T-cell (primary cell): ENCODE measurements at regions not wholly inside any gene's neighbourhood (a gene's known extent, or its start where the extent isn't known, plus 50 kb on each side); places are given as distances from the start of the nearest gene placed in this dataset.

Experiments used
- ATAC-seq, 4 experiments: fragments of 200-7000 bp in 3 of 4; fragments of 150-1000 bp in 1 of 4; cut with Tn5 transposase; replicated peaks in 1 of 4; 1 replicate in 3 of 4; 2 replicates in 1 of 4; pipeline ENCODE4 v1.10.0; 2021; ENCODE audit warnings: moderate library complexity in 3 of 4, mild to moderate bottlenecking in 2 of 4, moderate number of reproducible peaks in 1 of 4
- CTCF ChIA-PET, 2 donors: fragments of 300-600 bp; sonication (Branson Sonifier 250); formaldehyde crosslinking; loops; one replicate each; lab custom pipeline; 2022; ENCODE audit warnings: antibody characterized with exemption in 2 of 2; lab: Charles Lee
- POLR2A ChIA-PET, 2 donors: fragments of 300-600 bp; sonication (Branson Sonifier 250); formaldehyde crosslinking; loops; one replicate each; lab custom pipeline; 2022; ENCODE audit warnings: antibody characterized with exemption in 2 of 2; lab: Charles Lee
- DNase-seq, 35 experiments: peaks; one replicate each; pipeline versions ENCODE4 v3.0.0 to v3.0.0-alpha.2; 2013 to 2023
- H3K27ac ChIP-seq: one replicate; pipeline ENCODE4 v1.5.1; 2013; ENCODE audit warnings: low read length
- H3K27me3 ChIP-seq, 2 experiments: replicated peaks in 1 of 2; 1 replicate in 1 of 2; 2 replicates in 1 of 2; pipeline versions ENCODE4 v1.6.1 to v1.7.0; 2013; ENCODE audit warnings: low read length in 1 of 2, mixed read lengths in 1 of 2; ENCODE audit not compliant: control insufficient read depth in 2 of 2, insufficient read depth in 2 of 2; ENCODE audit errors: extremely low read depth in 1 of 2
- H3K36me3 ChIP-seq, 2 donors: 1 replicate in 1 of 2; 2 replicates in 1 of 2; pipeline versions ENCODE4 v1.6.1 to v1.7.0; 2013; ENCODE audit warnings: low read length in 1 of 2; ENCODE audit not compliant: control insufficient read depth in 2 of 2, insufficient read depth in 1 of 2; ENCODE audit errors: extremely low read depth in 1 of 2
- H3K4me1 ChIP-seq, 2 experiments: 1 replicate in 1 of 2; 2 replicates in 1 of 2; pipeline versions ENCODE4 v1.6.1 to v1.7.0; 2013; ENCODE audit warnings: low read length in 2 of 2, mixed read lengths in 1 of 2; ENCODE audit not compliant: insufficient read depth in 2 of 2, control insufficient read depth in 1 of 2; ENCODE audit errors: extremely low read depth in 1 of 2
- H3K4me3 ChIP-seq, 2 donors: 1 replicate in 1 of 2; 2 replicates in 1 of 2; pipeline versions ENCODE4 v1.5.1 to v1.7.0; 2013; ENCODE audit warnings: mild to moderate bottlenecking in 2 of 2, low read length in 1 of 2, moderate library complexity in 1 of 2; ENCODE audit not compliant: control insufficient read depth in 1 of 2; ENCODE audit errors: extremely low read depth in 1 of 2
- H3K9me3 ChIP-seq: 2 replicates; pipeline ENCODE4 v1.7.0; 2013
- H3K27ac Mint-ChIP-seq, 2 donors: one replicate each; pipeline ENCODE4 v1.8.0; 2020 to 2021; ENCODE audit warnings: mild to moderate bottlenecking in 2 of 2, mixed read lengths in 2 of 2
- H3K27me3 Mint-ChIP-seq, 2 donors: one replicate each; pipeline ENCODE4 v1.8.0; 2021 to 2022; ENCODE audit warnings: mixed read lengths in 2 of 2
- H3K36me3 Mint-ChIP-seq: one replicate; pipeline ENCODE4 v1.8.0; 2021; ENCODE audit warnings: mixed read lengths
- H3K4me1 Mint-ChIP-seq, 3 donors: one replicate each; pipeline ENCODE4 v1.8.0; 2020 to 2022; ENCODE audit warnings: mixed read lengths in 3 of 3, mild to moderate bottlenecking in 1 of 3
- H3K4me3 Mint-ChIP-seq, 3 donors: one replicate each; pipeline ENCODE4 v1.8.0; 2020 to 2022; ENCODE audit warnings: mild to moderate bottlenecking in 3 of 3, mixed read lengths in 3 of 3, moderate library complexity in 3 of 3
- H3K9me3 Mint-ChIP-seq, 3 donors: one replicate each; pipeline ENCODE4 v1.8.0; 2020 to 2022; ENCODE audit warnings: mixed read lengths in 3 of 3
- WGBS: methylation state at CpG from one replicate; pipeline ENCODE4 v1.1.5; 2013; ENCODE audit warnings: missing lambda C conversion rate; ENCODE audit not compliant: insufficient coverage; 5-methylcytosine and 5-hydroxymethylcytosine counted together

DNA sequence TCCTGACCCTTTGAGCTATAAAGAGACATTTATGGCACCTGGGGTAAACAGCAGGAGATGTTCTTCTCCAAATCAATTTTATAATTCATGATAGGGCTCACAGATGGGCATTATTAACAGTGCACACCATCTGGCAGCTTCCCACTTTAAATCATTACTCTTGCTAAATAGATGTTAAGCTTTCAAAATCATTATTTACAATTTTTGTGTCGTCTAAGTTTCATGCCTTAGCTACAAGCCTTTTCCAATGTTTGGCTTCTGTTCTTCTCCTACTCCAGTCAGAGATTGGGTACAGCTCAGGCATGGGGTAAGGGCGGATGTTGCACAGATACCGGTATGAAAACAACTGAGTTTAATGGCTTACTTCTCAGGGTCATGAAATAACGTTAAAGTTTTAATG, 120.9 kb upstream of the PFN2 start:
- Histone ChIP-seq H3K4me1 (no peaks in the 10 kb centered on the region), H3K36me3 (no peaks in the 10 kb centered on the region), H3K4me3 (no peak overlapping the region), H3K9me3 (no peaks in the 10 kb centered on the region), H3K27me3 (peaks cover 0 to 6% of the 10 kb centered on the region in 2 experiments), H3K27ac (no peak overlapping the region)
- Mint-ChIP-seq H3K36me3 (no peaks in the 10 kb centered on the region), H3K4me1 (no peaks in the 10 kb centered on the region), H3K4me3 (no peak overlapping the region), H3K27me3 (peaks cover 14 to 19% of the 10 kb centered on the region in 2 donors), H3K9me3 (no peaks in the 10 kb centered on the region), H3K27ac (no peak overlapping the region)
- ChIA-PET POLR2A (no interaction called here), CTCF (no interaction called here)
- ATAC-seq (no peak), DNase-seq (no peak)
- 52% methylated on average over 2 of the region's 4 CpGs for WGBS

GRCh38 chr3:150090877-150091276, 120.2 kb upstream of the PFN2 start:
- H3K27me3 Mint-ChIP-seq = peaks cover 19% of the 10 kb centered on the region in 2 donors
- no peak overlapping the region for H3K27ac Mint-ChIP-seq
- POLR2A ChIA-PET = no interaction called here
- no peaks in the 10 kb centered on the region for H3K9me3 Mint-ChIP-seq
- H3K4me3 ChIP-seq = no peak overlapping the region
- peaks cover 0 to 6% of the 10 kb centered on the region in 2 experiments for H3K27me3 ChIP-seq
- H3K36me3 Mint-ChIP-seq = no peaks in the 10 kb centered on the region
- DNase-seq (no peak), ATAC-seq (no peak)
- no peaks in the 10 kb centered on the region for H3K4me1 ChIP-seq
- no peaks in the 10 kb centered on the region for H3K4me1 Mint-ChIP-seq
- 36% methylated on average over 1 of the region's 2 CpGs for WGBS
- no peaks in the 10 kb centered on the region for H3K36me3 ChIP-seq
- CTCF ChIA-PET = no interaction called here
- no peaks in the 10 kb centered on the region for H3K9me3 ChIP-seq
- no peak overlapping the region for H3K4me3 Mint-ChIP-seq
- no peak overlapping the region for H3K27ac ChIP-seq

DNA sequence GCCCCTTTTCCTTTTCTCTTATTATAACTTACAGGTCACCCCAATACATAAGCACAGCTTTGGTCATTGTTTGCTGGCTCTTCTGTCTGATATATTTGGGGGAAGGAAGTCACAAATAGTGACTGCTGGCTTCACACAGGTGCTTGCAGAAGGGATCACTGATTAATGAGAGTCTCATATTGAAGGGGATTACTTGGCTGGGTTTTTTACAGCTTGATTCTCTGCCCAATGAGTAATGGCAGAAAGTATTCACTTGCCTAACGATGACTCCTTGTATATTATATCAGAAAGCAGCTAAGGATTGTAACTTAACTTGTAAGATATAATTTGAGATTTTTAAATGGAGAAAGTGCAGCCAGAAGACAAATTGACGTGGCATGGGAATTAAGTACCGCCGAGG, 119.3 kb upstream of the PFN2 start:
- ChIA-PET POLR2A (no interaction called here), CTCF (no interaction called here)
- ATAC-seq (no peak), DNase-seq (no peak)
- Mint-ChIP-seq H3K4me1 (no peaks in the 10 kb centered on the region), H3K36me3 (no peaks in the 10 kb centered on the region), H3K27ac (no peak overlapping the region), H3K9me3 (no peaks in the 10 kb centered on the region), H3K4me3 (no peak overlapping the region), H3K27me3 (peaks cover 19% of the 10 kb centered on the region in 2 donors)
- Histone ChIP-seq H3K9me3 (no peaks in the 10 kb centered on the region), H3K4me1 (no peaks in the 10 kb centered on the region), H3K27ac (no peak overlapping the region), H3K36me3 (no peaks in the 10 kb centered on the region), H3K27me3 (peaks cover 0 to 6% of the 10 kb centered on the region in 2 experiments), H3K4me3 (no peak overlapping the region)
- 86% methylated on average over 2 of the region's 4 CpGs for WGBS

DNA sequence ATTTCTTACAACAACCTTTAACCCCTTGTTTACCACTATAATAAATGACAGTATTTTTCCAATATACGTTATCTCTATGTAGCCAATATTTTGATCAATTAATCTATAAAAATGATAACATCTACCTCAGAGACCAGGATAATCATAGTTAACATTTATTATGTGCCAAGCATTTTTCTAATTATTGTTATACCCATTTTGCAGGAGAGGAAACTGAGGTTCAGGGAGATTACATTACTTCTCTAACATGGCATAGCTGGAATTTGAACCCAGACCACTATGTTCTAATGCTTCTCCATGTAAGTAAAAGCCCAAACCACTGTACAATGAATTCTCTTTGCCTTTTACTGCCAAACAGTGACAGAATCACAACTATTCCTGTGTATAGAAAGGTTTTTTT, 113.4 kb upstream of the PFN2 start:
- no peak overlapping the region for H3K27ac ChIP-seq
- H3K9me3 Mint-ChIP-seq = no peaks in the 10 kb centered on the region
- H3K27ac Mint-ChIP-seq = no peak overlapping the region
- H3K36me3 ChIP-seq = no peaks in the 10 kb centered on the region
- no peaks in the 10 kb centered on the region for H3K36me3 Mint-ChIP-seq
- no peak overlapping the region for H3K4me3 Mint-ChIP-seq
- DNase-seq = no peak
- CTCF ChIA-PET = no interaction called here
- H3K27me3 Mint-ChIP-seq = peaks cover 15 to 16% of the 10 kb centered on the region in 2 donors
- POLR2A ChIA-PET = no interaction called here
- no peaks in the 10 kb centered on the region for H3K27me3 ChIP-seq
- no peak for ATAC-seq
- H3K9me3 ChIP-seq = no peaks in the 10 kb centered on the region
- H3K4me3 ChIP-seq = no peak overlapping the region
- no peaks in the 10 kb centered on the region for H3K4me1 Mint-ChIP-seq
- no CpG with 5 or more reads among the region's 1 CpG for WGBS
- no peaks in the 10 kb centered on the region for H3K4me1 ChIP-seq

- Mint-ChIP-seq H3K36me3 (no peaks in the 10 kb centered on the region), H3K4me3 (no peak overlapping the region), H3K27ac (no peak overlapping the region), H3K27me3 (peaks cover 13 to 14% of the 10 kb centered on the region in 2 donors), H3K9me3 (no peaks in the 10 kb centered on the region), H3K4me1 (no peaks in the 10 kb centered on the region)
- Histone ChIP-seq H3K27me3 (peaks cover 0 to 3% of the 10 kb centered on the region in 2 experiments), H3K27ac (no peak overlapping the region), H3K36me3 (no peaks in the 10 kb centered on the region), H3K9me3 (no peaks in the 10 kb centered on the region), H3K4me1 (no peaks in the 10 kb centered on the region), H3K4me3 (no peak overlapping the region)
- DNase-seq (no peak), ATAC-seq (no peak)
- CTCF ChIA-PET = interaction anchor here in 1 of 2 donors (0.6 kb wide), 1 partner anchor 31 kb away, joined by 5 read pairs; no protein-coding TSS in a partner anchor
- WGBS = 89% methylated on average over 3 of the region's 8 CpGs
- POLR2A ChIA-PET = no interaction called here
Observed at GRCh38 chr3:150083655-150084042, 113.0 kb upstream of the PFN2 start.

DNA sequence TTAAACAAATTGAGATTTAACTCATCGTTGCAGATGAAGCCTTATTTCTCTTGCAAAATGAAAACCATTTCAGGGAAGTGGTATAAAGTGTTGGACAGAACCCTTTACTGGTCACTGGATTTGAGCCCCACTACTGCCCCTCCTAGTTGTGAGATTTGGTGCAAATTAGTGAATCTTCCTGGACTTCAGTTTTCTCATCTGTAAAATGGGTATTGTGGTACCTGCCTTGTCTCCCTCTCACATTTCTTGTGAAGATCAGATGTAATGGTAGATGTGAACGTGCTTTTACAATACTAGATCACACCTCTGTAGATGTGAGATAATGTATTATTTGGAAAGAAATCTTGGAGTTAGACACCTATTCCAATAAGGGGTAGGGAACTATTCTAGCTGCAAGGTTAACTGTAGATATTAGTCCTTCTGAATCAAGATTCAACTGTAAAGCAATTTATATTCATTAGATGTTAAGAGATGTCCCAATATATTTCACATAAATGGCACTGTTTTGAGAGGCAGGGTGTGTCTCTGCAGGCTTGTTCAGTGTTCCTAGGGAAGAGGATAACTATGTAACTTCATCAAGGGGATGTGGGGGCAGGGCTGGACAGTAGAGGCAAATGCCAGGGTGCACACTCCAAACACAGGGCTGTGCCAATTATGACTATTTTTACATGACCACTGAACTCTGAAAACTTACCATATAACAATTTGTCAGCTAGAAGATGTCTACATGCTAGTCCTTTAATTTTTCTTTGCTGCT, 112.4 kb upstream of the PFN2 start:
- H3K27me3 ChIP-seq = peaks cover 0 to 3% of the 10 kb centered on the region in 2 experiments
- CTCF ChIA-PET = interaction anchor here in 1 of 2 donors (0.6 kb wide), 1 partner anchor 30 kb away, joined by 5 read pairs; no protein-coding TSS in a partner anchor

More for the DNA sequence above, 112.4 kb upstream of the PFN2 start:
- H3K27ac Mint-ChIP-seq = no peak overlapping the region
- H3K9me3 ChIP-seq = no peaks in the 10 kb centered on the region
- peaks cover 9 to 11% of the 10 kb centered on the region in 2 donors for H3K27me3 Mint-ChIP-seq
- H3K4me3 ChIP-seq = no peak overlapping the region
- no peaks in the 10 kb centered on the region for H3K4me1 Mint-ChIP-seq
- H3K4me3 Mint-ChIP-seq = no peak overlapping the region
- no peaks in the 10 kb centered on the region for H3K4me1 ChIP-seq
- H3K27ac ChIP-seq = no peak overlapping the region
- no CpG with 5 or more reads among the region's 2 CpGs for WGBS
- DNase-seq = no peak
- POLR2A ChIA-PET = no interaction called here
- no peaks in the 10 kb centered on the region for H3K9me3 Mint-ChIP-seq
- no peaks in the 10 kb centered on the region for H3K36me3 Mint-ChIP-seq
- ATAC-seq = no peak
- no peaks in the 10 kb centered on the region for H3K36me3 ChIP-seq
